ENCODE measurements at regions not wholly inside any gene's neighbourhood (a gene's known extent, or its start where the extent isn't known, plus 50 kb on each side); places are given as distances from the start of the nearest gene placed in this dataset.
"Not testable (repeated sequence)": the region's sequence is repeated elsewhere in the genome, so short reads cannot be mapped to it uniquely, and the experiment has no call there.

DNA sequence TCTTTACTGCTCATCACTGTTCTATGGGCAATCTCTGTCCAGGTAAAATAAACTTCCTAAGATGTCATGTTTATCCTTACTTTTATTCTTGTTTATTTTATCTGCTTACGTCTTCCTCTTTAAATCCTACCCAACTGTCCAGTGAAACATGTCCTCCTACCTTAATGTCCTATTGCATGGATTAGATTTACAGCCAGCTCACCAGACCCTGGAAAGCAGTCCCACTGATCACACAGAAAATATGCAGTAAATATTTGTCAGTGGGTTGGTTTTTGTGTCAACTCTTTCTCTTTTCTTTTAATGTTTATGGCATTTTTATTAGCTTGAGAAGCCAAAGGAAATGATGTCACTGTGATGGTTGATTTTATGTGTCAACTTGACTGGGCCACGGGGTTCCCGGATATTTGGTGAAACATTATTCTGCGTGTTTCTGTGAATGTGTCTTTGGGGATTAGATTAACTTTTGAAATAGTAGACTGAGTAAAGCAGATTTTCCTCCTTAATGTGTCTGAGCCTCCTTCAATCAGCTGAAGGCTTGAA is 258.3 kb downstream of the SRGAP2C start:
- BruUV-seq (replicated peaks), result no TSS peak
- no peaks in the 10 kb centered on the region for H3K36me3 ChIP-seq (ENCODE audit: low read depth)
- DNase-seq, result no peak
- TF ChIP-seq EZH2 (IDR thresholded peaks at IDR 0.05; ENCODE audit: low read depth), result no peak
- no peak overlapping the region for H3K4me3 ChIP-seq
- H3F3A ChIP-seq (ENCODE audit: insufficient read depth, low read depth), result no peaks in the 10 kb centered on the region
- H3K27ac ChIP-seq, result no peak overlapping the region
- H4K20me1 ChIP-seq (ENCODE audit: insufficient read depth), result no peaks in the 10 kb centered on the region
- H2AFZ ChIP-seq, result no peak overlapping the region
- no peak overlapping the region for H3K4me2 ChIP-seq
- intact Hi-C loops (cut with micrococcal nuclease; ENCODE audit: unreplicated experiment), result no loop called here
- no peaks in the 10 kb centered on the region for H3K79me2 ChIP-seq (ENCODE audit: low read depth)
- no peaks in the 10 kb centered on the region for H3K9me3 ChIP-seq (ENCODE audit: insufficient read depth, low read depth)
- no peaks in the 10 kb centered on the region for H3K4me1 ChIP-seq (replicated peaks; ENCODE audit: insufficient read depth)
- no peaks in the 10 kb centered on the region for H3K9me2 ChIP-seq (ENCODE audit: insufficient read depth)
- ChIA-PET CTCF (no interaction called here), POLR2A (ENCODE audit: unreplicated experiment) (interaction anchor here (0.6 kb wide), 1 partner anchor 259 kb away, joined by 5 read pairs; the partner anchor contains the start of gene SRGAP2C)
- H3K27me3 ChIP-seq (ENCODE audit: insufficient read depth, low read depth), result no peaks in the 10 kb centered on the region

DNA sequence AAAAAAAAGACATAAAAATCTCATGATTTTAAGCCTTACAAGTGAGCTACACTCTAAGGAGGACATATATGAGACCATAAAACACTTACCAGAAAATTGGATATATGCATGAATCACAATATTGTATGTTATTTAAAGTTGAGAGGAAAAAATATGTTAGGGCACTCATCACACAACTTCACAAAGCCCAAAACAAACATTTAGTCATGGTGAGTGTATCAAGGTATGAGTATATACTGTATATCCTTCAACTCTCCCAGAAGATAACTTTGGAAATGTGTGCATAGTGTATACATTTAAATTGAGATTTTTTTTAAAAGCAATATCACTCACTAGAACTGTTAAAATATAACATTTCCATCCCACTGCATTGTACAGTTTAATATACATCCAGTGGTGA is 259.3 kb downstream of the SRGAP2C start:
- intact Hi-C loops (cut with micrococcal nuclease; ENCODE audit: unreplicated experiment), result no loop called here
- TF ChIP-seq EZH2 (IDR thresholded peaks at IDR 0.05; ENCODE audit: low read depth), result no peak
- BruUV-seq (replicated peaks), result no TSS peak
- Histone ChIP-seq H3K27me3 (ENCODE audit: insufficient read depth, low read depth) (no peaks in the 10 kb centered on the region), H4K20me1 (ENCODE audit: insufficient read depth) (no peaks in the 10 kb centered on the region), H3K36me3 (ENCODE audit: low read depth) (no peaks in the 10 kb centered on the region), H3K9me2 (ENCODE audit: insufficient read depth) (no peaks in the 10 kb centered on the region), H3F3A (ENCODE audit: insufficient read depth, low read depth) (no peaks in the 10 kb centered on the region), H3K4me1 (replicated peaks; ENCODE audit: insufficient read depth) (no peaks in the 10 kb centered on the region), H3K4me3 (no peak overlapping the region), H3K27ac (no peak overlapping the region), H3K79me2 (ENCODE audit: low read depth) (no peaks in the 10 kb centered on the region), H3K4me2 (no peak overlapping the region), H3K9me3 (ENCODE audit: insufficient read depth, low read depth) (no peaks in the 10 kb centered on the region), H2AFZ (no peak overlapping the region)
- DNase-seq, result no peak
- CTCF ChIA-PET, result no interaction called here
- POLR2A ChIA-PET (ENCODE audit: unreplicated experiment), result no interaction called here

DNA sequence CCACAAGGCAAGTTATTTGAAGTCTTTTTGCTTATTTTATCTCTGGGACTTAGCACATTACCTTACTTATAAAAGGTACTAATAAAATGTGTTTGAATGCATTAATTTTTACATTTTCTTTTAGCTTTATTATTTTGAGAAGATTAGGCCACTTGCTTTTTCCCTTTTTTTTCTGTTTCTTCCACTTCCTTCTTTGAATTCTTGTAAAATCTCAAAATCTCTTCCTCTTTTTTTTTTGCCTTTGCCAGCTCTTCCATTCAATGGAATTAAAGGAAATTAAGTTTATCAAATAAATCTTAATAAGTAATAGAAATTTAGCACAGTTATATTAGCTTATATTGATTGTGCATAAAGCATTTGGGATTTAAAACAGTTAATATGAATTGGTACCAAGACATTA is 260.9 kb downstream of the SRGAP2C start:
- H2AFZ ChIP-seq, result no peak overlapping the region
- H3K4me3 ChIP-seq, result no peak overlapping the region
- no peaks in the 10 kb centered on the region for H3K4me1 ChIP-seq (replicated peaks; ENCODE audit: insufficient read depth)
- CTCF ChIA-PET, result no interaction called here
- H3K4me2 ChIP-seq, result no peak overlapping the region
- no peaks in the 10 kb centered on the region for H3K9me3 ChIP-seq (ENCODE audit: insufficient read depth, low read depth)
- H3K27ac ChIP-seq, result no peak overlapping the region
- BruUV-seq (replicated peaks), result no TSS peak
- H3K9me2 ChIP-seq (ENCODE audit: insufficient read depth), result no peaks in the 10 kb centered on the region
- intact Hi-C loops (cut with micrococcal nuclease; ENCODE audit: unreplicated experiment), result loop anchor here (5.0 kb wide), 1 partner anchor 72 kb away; no protein-coding TSS in a partner anchor
- no peak for TF ChIP-seq EZH2 (IDR thresholded peaks at IDR 0.05; ENCODE audit: low read depth)
- TF ChIP-seq, protein P1, sequence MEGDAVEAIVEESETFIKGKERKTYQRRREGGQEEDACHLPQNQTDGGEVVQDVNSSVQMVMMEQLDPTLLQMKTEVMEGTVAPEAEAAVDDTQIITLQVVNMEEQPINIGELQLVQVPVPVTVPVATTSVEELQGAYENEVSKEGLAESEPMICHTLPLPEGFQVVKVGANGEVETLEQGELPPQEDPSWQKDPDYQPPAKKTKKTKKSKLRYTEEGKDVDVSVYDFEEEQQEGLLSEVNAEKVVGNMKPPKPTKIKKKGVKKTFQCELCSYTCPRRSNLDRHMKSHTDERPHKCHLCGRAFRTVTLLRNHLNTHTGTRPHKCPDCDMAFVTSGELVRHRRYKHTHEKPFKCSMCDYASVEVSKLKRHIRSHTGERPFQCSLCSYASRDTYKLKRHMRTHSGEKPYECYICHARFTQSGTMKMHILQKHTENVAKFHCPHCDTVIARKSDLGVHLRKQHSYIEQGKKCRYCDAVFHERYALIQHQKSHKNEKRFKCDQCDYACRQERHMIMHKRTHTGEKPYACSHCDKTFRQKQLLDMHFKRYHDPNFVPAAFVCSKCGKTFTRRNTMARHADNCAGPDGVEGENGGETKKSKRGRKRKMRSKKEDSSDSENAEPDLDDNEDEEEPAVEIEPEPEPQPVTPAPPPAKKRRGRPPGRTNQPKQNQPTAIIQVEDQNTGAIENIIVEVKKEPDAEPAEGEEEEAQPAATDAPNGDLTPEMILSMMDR (conservative IDR thresholded peaks at IDR 0.05), result no peak
- POLR2A ChIA-PET (ENCODE audit: unreplicated experiment), result no interaction called here
- H3K79me2 ChIP-seq (ENCODE audit: low read depth), result no peaks in the 10 kb centered on the region
- H3K27me3 ChIP-seq (ENCODE audit: insufficient read depth, low read depth), result no peaks in the 10 kb centered on the region
- no peaks in the 10 kb centered on the region for H4K20me1 ChIP-seq (ENCODE audit: insufficient read depth)
- DNase-seq, result no peak
- H3K36me3 ChIP-seq (ENCODE audit: low read depth), result no peaks in the 10 kb centered on the region
- no peaks in the 10 kb centered on the region for H3F3A ChIP-seq (ENCODE audit: insufficient read depth, low read depth)

DNA sequence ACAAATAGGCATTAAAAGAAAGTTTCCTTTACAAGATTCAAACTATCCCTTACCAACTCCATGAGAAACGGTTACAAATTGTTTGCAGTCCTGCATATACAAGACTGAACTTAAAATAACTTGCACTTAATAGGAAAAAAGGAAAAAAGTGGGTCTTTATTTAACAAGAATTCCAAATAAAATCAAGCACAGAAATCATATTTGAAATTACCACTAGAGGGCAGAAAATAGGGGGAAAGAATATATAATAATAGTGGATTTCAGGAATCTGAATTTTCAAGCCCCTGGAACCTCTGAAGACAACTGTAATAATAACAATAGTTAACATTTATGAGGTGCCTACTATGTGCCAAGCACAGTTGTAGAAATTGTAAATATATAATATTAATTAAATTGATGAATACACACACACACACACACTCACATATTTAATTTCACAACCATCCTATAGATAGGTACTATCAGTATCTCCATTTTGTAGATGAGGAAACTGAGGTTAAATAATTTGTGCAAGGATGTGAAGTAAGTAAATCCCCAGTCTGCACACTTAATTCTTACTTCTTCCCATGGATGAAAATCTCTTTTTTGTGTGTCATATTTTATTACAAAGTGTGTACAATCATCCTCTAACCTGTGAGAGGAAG is 262.6 kb downstream of the SRGAP2C start:
- H3K27ac ChIP-seq; H3K79me2 ChIP-seq (ENCODE audit: low read depth); BruUV-seq (replicated peaks); H3K4me2 ChIP-seq; H3K27me3 ChIP-seq (ENCODE audit: insufficient read depth, low read depth); H2AFZ ChIP-seq; H3K36me3 ChIP-seq (ENCODE audit: low read depth); CTCF ChIA-PET; DNase-seq; H3K4me1 ChIP-seq (replicated peaks; ENCODE audit: insufficient read depth); H3K9me3 ChIP-seq (ENCODE audit: insufficient read depth, low read depth); H3K4me3 ChIP-seq; H4K20me1 ChIP-seq (ENCODE audit: insufficient read depth); H3K9me2 ChIP-seq (ENCODE audit: insufficient read depth); POLR2A ChIA-PET (ENCODE audit: unreplicated experiment); H3F3A ChIP-seq (ENCODE audit: insufficient read depth, low read depth): not testable (repeated sequence)
- TF ChIP-seq, protein P1 (conservative IDR thresholded peaks at IDR 0.05), result peak; percentile 89
- intact Hi-C loops (cut with micrococcal nuclease; ENCODE audit: unreplicated experiment), result loop anchor here (5.0 kb wide), 1 partner anchor 70 kb away; no protein-coding TSS in a partner anchor

DNA sequence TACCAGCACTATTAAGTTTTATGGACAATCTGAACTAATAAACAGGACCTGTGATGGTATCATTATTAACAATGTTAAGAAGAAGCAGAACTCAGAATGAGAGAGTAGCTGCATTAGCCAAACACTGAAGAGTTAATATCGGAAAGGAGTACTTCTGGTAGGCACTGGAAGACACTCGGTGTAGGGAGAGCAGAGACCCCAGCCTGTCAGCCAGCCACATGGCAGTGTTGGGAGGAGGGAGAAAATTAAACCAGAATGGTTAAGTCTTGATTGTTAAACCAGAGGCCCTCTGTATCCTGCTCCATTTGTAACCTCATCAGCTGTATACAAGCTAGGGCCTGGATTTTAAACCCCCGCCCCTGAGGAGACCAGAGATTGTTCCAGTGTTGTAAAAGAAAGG is 263.3 kb downstream of the SRGAP2C start:
- CTCF ChIA-PET, result not testable (repeated sequence)
- intact Hi-C loops (cut with micrococcal nuclease; ENCODE audit: unreplicated experiment), result loop anchor here (5.0 kb wide), 1 partner anchor 69 kb away; no protein-coding TSS in a partner anchor

More for the DNA sequence above, 263.3 kb downstream of the SRGAP2C start:
- H3K9me2 ChIP-seq (ENCODE audit: insufficient read depth); H3K79me2 ChIP-seq (ENCODE audit: low read depth); DNase-seq; H3K4me3 ChIP-seq; H3K36me3 ChIP-seq (ENCODE audit: low read depth); H3K4me1 ChIP-seq (replicated peaks; ENCODE audit: insufficient read depth); H3F3A ChIP-seq (ENCODE audit: insufficient read depth, low read depth); H4K20me1 ChIP-seq (ENCODE audit: insufficient read depth); H3K4me2 ChIP-seq; H2AFZ ChIP-seq; BruUV-seq (replicated peaks); H3K9me3 ChIP-seq (ENCODE audit: insufficient read depth, low read depth); H3K27me3 ChIP-seq (ENCODE audit: insufficient read depth, low read depth); POLR2A ChIA-PET (ENCODE audit: unreplicated experiment); H3K27ac ChIP-seq: not testable (repeated sequence)
